T-helper 9 cell (primary cell): ENCODE measurements at regions not wholly inside any gene's neighbourhood (a gene's known extent, or its start where the extent isn't known, plus 50 kb on each side); places are given as distances from the start of the nearest gene placed in this dataset.

Experiments used
- DNase-seq: peaks from one replicate; pipeline ENCODE4 v3.0.0-alpha.2; 2020

DNA sequence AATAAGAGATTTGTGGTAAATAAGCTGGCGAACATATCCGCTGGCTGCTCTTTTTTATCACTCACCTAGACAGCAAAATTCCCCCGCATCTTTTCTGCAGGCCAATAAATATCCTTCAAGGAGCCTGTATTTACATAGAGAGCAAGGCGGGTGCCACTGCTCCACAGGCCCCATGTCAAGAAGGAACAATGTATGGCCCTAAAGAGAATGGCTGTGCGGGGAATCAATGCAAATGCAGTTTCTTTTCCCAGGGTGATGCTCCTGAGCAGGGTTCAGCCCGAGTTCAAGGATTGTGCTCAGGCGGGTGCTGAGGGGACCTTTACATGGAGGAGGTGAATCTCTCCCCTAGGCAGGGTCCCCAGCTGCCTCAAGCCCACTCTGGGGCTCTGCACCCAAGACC is 494.2 kb upstream of the ZMIZ1 start:
- DNase-seq: no peak

DNA sequence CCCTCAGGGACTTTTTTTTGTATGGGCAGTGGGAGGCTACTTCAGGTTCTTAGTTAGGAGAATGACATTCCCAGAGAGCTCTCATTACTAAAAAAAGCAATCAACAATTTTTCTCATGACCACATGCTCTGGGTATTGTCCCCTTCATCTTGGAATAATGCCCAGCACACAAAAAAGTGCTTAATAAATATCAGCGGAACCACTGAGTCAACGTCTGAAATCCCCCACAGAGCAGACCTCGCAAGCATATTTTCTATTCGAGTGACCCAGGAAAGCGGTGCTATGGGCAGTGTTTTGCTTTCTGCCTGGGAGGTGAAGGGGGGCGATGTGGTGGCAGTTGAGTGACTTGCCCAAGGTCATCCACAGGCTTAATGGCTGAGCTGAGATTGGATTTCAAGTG is 493.4 kb upstream of the ZMIZ1 start:
- DNase-seq: no peak

DNA sequence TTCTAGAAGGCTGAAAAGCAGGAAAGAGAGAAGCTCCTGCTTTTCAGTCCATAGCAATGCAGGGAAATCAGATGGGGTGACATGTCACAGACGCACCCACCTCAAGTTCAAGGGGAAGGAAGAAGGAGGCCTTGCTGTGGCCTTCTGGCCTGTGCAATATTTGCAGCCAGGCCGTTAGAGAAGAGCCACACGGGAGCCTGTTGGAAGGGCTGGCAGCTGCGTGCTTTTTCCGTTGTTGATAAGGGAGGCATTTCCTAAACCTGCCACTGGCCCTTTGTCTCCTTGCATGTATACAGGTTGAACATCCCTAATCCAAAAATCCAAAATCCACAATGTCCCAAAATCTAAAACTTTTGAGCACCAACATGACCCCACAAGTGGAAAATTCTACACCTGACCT is 492.5 kb upstream of the ZMIZ1 start:
- DNase-seq: no peak

DNA sequence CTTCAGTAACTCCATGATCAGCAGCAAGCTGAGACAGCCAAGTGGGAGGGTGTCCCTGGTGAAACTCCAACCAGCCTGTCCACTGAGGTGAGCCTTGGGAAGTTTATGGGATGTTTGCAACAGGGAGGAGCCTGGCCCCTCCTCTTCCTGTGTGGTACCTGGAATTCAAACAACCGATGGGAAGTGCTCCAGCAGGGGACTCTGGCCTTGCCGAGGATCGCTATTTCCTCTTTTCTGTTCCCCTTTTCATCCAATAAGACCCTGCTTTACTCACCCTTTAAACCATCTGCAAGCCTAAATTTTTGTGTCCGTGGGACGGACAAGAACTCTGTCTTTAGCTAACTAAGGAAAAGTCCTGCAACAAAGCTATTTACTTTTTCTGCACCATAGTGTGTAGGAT is 491.1 kb upstream of the ZMIZ1 start:
- no peak for DNase-seq

DNA sequence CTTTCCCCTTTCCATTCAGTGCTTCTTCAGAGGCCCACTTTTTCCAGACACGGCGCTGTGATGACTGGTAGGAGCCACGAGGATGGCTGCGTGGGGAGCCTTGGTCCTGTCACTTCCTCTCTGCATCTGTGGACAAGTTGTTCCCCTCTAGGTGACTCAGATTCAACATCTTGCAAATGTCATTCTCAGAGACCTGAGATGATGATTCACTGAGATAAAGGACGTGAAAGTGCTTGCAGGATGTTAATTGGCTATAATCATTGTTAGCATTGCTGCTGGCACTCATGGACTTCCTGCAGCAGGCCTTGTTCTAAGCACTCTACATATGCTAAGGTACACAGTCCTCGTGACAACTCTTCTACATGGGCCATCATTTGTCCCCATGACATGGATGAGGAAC is 489.8 kb upstream of the ZMIZ1 start:
- DNase-seq: no peak

DNA sequence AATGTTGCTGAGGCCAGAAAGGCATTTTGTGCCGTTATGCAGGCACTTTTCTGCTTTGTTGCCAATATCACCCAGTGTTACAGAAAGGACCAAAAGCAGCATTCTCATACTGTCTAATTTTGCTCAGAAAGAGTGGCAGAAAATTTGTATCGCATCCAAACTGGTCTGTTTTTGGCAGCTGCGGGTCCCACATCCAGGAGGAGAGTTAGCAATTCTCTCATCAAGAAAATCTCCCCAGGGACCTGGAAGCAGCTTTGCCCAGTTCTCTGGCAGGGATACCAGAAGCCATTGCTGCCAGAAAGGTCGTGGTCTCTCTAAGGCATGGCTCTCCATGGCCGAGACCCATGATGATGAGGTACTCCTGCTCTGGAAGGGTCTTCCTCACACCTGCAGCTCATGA is 489.2 kb upstream of the ZMIZ1 start:
- DNase-seq: no peak

DNA sequence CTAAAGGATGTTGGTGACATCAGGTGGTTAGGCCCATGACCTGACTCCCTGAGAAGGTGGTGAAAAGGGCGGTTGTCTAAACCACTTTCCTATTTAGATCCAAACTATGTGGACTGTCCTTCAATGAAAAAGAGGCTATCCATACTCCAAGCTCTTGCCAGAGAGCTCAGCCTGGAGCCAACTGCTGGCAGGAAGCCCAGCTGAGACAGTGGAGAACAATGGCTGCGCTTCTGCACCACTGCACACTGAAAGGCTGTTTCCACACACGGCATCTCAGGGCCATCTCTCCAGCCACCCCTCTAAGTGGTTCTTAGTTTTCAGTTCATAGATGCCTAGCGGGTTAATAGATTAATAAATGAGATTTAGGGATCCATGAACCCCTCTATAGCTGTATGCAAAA is 488.8 kb upstream of the ZMIZ1 start:
- no peak for DNase-seq

DNA sequence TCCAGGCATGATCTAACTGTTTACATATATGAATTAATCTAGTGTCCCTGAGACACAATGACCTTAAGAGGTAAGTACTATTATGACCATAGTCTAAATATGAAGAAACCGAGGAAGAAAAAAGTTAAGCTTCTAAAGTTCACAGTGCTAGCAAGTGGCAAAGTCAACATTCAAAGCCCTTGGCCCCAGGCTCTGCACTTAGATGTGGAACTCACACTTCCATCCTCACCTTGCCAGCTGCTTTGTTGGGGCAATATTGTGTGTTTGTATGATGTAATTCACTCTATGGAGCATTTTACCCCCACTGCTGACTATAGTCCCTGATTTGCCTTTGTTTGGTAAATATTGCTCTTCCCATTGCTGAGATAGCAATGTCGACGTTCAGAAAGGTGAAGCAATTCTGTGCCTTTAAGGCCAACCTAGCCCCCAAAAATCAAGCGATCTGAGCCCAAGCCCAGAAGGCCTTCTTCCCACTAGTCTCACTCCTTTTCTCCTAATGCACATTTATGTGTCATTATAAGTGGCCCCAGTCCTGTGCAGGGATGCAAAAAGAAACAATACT is 487.6 kb upstream of the ZMIZ1 start:
- DNase-seq: no peak

DNA sequence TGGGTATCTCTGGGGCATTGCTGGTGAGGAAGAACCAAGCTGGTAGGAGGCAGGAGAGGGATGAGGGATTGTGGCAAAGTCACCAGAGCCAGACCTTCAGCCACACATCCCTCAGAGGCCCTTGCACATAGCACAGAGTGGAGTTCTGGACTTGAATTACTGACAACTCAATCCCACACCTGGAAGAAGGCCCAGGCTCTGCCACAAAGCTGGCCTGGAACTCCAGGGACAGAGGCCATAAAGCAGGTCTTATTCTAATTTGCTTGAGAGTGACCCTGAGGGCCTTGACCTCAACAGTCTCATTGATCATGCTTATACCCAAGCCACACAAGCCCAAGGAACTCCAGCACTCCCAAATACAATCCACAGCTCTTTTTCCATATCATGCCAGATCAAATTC is 486.2 kb upstream of the ZMIZ1 start:
- DNase-seq: no peak

DNA sequence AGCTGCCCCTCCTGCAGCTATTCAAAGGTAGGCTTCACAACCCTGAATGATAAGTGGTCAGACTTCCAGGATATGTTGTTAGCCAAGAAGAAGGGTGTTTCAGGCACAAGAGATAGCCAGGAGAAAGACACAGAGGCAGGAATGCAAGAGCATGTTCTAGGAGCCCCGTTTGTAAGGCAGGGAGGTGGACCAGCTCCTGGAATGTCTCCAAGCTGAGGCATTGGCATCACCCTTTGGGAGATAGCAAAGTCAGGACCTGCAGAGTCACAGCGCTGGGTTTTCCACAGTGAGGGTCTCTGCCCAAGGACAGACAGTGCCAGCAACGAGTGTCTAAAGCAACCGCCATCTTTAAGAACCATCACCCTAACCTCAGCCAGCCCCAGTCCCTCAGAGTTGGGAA is 484.5 kb upstream of the ZMIZ1 start:
- no peak for DNase-seq

DNA sequence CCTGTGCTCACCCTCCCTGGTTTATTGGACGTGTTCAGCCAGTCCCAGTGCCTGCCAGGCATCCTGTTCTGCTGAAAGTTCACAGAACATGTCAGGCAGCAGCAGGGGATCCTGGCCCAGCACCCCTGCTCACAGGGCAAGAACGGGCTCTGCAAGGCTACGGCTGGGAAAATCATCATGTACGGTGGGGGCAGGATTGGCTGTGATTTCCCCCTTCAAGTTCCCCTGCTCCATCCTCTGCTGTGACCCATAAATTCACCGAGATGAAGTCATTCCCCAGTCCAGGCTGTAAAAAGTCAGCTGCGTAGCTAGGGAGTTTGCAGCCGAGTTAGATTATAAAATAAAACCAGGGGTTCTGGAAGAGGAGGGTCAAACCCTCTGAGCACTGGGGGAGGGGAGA is 484.1 kb upstream of the ZMIZ1 start:
- no peak for DNase-seq

DNA sequence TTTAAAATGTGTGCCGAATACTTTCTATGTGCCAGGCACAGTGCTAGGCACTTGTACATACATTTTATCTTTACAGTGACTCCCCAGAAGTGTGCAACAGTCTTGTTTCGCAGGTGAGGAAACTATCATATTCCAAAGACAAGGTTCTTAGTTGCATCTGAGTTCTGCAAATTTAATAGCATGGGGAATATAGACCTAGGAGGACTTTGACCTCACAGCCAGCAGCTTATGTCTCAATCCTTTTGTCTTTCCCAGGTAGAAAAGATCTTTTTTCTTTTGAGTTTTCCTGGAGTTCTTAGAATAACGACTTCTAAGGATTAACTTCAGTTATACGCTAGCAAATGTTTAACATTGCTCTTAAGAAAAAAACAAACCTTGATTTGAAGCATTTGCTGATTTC is 482.8 kb upstream of the ZMIZ1 start:
- DNase-seq: no peak

DNA sequence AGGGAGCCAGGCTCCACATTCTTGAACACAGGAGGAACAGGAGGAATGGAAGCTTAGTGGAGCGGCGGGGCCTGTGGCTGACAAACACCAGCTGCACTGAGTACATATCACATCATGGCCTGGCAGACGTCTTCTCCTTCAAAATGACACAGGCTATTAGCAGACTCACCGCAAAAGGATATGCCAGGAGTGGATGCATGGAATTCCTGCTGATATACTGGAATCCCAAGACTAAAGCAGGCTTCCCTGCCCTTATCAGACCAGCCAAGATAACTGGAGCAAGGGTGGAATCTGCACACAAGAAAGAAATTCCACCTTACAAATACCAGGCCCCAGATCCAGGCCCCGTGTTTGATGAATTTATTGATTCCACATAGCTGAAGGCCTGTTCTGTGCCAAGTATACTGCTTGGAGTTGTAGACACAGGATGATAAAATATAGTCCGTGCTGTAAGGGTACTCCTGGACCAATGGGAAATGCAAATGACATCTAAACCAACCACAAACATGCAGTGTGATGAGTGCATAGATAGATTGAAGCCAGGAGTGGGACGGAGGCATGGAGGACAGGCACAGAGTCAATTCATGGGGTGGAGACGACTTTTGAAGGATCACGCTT is 480.5 kb upstream of the ZMIZ1 start:
- no peak for DNase-seq

DNA sequence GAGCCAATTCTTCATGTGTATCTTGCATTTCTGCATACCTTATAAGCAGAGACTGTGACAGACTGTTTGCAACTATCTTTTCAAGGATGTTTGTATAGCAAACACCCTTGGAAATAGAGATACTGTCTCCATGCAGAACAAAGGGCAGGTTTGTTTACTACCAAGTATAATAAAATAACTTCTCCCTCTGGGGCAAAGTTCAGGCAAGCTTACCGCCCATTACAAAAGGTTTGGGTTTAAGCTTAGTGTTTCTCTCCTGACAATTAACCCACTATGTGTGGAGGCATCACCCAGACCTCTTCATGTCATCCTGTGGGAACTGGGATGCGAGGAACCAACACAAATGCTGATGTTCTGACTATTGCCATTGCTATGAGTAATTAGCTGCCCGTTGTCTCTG is 479.1 kb upstream of the ZMIZ1 start:
- DNase-seq: no peak

DNA sequence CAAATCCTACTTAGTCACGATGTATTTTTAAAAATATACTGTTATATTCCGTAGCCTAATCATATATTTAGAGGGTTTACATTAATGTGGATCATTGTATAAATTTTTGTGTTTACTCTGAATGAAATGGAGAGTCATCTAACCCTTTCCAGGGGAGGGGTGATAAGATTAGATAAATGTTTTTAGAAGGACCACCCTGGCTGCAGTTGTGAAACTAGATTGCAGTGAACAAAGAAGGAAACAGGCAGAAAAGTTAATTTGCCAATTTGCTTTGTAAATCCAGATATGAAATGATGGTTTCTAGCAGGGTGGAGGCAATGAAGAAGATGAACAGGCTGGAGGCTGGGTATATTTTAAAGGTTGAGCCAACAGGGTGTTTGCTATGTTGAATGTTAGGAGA is 477.7 kb upstream of the ZMIZ1 start:
- DNase-seq: no peak

DNA sequence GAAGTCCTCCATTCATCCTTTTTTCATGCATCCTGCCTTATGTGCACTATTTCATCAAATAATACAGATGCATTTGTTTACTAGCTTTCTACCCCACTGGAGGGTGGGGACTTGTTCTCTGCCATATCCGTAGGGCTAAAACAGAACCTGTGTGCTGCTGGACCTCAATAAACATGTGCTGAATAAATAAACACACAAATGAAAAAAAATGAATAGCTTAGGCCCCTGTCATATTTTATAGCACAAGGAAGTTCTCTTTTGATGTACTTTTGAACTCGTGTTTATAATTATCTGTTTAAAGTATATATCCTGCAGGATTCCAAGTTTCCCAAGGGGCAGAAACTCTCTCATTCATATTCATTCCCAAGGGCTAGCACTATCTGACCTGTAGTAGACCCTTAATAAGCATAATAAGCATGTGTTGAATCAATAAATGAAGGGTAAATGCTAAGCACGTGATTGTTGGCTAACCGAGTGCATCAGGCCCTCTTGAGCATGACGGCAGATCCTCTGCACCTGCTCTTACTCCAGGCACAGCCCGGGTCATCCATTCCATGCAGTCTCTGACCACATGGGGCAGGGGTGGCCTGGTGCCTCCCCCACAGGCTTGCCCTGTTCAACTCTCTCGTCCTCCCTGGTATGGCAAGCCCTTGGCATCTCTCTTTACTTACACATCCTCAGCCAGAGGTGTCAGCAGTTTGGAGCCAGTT is 474.1 kb upstream of the ZMIZ1 start:
- no peak for DNase-seq

DNA sequence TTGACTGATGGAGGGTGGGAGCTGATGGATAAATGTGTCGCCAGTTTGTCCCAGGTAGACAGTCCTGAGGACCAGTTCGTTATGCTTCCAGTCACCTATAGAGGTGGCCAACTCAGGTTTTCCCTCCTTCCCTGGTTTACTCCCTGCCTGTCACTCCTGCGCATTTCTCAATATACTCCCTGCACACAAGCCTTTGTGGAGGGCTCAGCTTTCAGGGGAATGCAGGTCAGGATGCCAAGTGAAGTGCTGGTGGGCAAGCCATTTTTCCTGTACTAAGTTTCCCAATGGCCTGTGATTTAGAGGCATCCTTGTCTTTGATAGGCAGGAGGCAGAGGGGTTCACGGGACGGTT is 473.5 kb upstream of the ZMIZ1 start:
- no peak for DNase-seq

DNA sequence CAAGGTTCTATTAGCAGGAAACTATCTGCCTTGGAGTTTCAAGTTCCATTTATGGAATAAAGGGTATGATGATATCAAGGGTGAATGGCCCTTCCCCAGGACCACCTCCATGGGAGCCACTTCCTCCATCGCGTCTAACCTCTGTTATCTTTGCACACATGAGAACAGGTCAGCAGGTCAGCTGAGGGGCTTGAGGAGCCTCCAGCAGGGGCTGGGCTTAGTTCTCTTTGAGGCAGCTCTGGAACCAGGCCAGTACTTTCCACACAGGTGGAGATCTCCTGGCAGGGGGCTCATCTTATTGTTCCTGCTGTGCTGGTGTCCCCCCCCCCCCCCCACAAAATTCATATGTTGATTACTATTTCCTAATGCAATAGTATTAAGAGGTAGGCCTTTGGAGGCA is 472.2 kb upstream of the ZMIZ1 start:
- DNase-seq: no peak

DNA sequence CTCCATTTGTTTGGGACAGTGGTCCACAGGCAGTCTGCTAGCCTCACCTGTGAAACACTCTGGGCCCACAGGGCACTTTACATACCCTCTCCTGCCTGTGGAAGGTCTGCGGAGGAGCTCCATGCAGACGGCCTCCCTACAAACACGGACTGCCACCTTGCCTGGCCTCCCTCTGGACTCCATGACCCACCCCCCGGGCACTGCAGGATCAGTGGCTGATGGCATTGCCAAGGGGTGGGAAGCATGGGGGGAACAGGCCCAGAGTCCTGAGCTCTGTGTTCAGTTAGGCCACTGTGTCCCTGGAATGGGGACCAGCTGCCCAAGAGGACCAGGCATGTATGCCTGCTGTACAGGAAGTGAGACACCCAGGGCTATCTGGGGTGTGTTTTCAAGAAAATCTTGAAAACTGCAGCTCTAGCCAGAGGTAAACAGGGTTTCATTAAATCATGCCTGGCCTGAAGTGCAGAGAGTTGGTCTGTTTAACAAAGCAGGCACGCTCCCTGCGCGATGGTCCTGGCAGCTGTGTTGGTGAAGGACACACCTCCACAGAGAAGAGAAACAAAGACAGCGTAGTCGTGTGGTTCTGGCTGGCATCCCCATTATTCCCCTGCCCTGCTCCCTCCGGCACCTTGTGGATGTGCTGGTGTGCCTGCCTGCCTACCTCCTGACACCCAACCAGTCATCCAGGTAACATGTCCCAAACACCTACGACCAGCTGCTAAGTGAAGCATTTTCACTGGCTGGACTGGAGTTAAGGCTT is 470.8 kb upstream of the ZMIZ1 start:
- DNase-seq: no peak

DNA sequence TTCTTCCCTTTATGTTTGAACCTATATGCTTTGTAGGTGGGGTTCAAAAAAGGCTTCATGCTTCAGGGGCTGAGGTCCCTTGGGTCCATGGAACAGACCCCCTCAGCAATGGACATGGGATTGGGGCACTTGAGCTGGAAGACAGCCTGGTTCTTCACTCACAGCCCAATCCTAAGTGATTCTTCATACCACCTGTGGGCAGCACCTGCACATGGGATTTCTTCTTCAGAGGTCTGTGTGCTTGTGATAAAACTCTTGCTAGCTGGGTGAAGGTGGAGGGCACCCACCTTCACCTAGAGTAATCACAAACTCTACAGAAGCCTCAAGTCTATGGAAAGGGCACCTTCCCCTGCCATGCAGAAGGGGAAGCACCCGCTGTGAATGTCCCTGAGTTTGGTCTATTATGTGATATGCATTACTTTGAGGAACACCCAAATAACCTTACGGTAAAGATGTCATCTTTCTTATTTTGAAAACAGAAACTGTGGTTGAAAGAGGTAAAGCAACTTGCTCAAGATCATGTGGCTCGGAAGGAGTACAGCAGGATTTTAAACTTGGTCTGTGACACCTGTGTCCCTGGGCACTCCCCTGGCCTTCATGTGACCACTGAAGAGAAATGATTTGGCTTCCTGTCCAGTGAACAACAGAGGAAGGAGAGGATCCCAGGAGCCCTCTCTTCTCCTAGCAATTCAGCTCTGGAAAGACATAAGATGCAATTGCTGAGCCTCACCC is 469.5 kb upstream of the ZMIZ1 start:
- no peak for DNase-seq

DNA sequence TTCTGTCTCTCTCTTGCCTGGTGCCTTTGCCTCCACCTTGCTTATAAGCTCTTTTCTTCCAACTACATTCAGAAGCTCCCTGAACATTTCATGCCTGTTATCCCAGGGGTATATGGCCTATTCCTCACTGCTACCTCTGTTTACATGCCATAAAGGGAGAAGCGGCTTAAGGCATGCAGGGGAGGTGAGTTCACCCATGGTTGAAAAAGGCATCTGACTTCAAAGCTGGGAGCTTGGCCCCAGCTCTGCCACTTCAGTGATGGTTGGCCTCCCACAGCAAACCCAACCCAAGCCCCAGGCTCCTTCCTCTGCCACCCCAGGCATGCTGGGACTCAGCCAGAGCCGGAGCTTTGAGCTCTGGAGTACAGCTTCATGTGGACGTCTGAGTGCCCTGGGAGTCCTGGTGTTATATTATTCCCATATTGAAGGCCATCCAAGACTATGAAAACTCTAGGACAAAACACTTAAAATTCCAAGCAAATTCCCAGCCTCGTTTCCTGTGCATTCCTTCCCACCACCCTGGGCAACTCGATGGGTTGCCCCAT is 468.6 kb upstream of the ZMIZ1 start:
- no peak for DNase-seq

DNA sequence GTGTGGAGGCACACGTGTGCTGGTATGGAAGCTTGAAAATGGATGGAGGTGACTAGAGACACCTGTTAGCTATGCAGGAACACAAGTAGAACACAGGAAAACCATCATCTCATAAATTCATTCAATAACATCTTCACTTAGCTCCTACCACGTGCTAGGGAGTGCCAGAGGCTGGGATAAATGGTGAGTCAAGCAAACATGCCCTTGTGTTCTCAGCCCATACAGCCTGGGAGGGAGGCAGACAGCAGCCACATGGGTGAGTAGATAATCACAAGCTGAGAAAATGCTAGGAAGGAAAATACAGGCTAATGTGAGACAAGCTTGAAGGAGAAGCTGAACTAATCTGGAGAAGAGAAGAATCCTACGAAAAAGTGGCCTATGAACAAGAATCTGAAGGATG is 468.0 kb upstream of the ZMIZ1 start:
- no peak for DNase-seq
